NCI-H146 (cell line): ENCODE measurements at regions not wholly inside any gene's neighbourhood (a gene's known extent, or its start where the extent isn't known, plus 50 kb on each side); places are given as distances from the start of the nearest gene placed in this dataset.
"Not testable (repeated sequence)": the region's sequence is repeated elsewhere in the genome, so short reads cannot be mapped to it uniquely, and the experiment has no call there.

Experiments
- DNase-seq: peaks from one replicate; lab custom pipeline; 2025; lab: John Stamatoyannopoulos, UW

GRCh38 chr6:81624453-81624852 is 128.0 kb downstream of the TENT5A start:
- DNase-seq = no peak

DNA sequence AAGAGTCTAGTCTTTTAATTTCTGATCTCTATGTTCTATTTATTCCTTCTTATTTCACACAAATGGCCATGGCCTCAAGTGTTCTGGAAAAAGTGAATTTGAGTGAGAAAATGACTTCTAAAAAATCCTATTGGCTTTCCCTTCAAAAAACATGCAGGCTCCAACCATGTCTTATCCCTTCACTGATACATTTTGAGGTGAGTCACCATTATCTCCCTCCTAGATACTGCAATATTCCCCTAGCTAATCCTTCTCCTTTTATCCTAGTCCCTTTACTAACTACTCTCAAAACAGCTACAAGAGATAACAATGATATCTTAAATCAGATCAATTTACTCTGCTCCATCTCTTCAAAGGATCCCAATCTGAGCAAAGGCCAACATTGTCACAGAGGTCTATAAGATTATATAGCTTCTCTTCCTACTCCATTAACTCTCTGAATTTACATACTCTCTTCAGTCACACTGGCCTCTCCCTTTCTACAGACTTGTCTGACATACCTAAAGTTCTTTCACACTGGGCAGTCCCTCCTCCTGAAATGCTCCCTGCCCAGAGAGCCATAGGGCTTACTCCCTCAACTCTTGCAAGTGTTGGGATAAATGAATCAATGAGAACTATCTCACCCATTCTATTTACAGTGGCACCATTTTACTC is 129.2 kb downstream of the TENT5A start:
- DNase-seq = no peak

- DNase-seq = no peak
Observed at GRCh38 chr6:81621816-81622395, 130.6 kb downstream of the TENT5A start.

- peak; percentile 88 for DNase-seq
Observed at GRCh38 chr6:81614292-81614691, 138.2 kb downstream of the TENT5A start.

GRCh38 chr6:81613606-81614005 is 138.9 kb downstream of the TENT5A start:
- no peak for DNase-seq

- DNase-seq = no peak
Observed at GRCh38 chr6:81612136-81612535, 140.3 kb downstream of the TENT5A start.

GRCh38 chr6:81609736-81610135 is 142.7 kb downstream of the TENT5A start:
- DNase-seq = no peak

- DNase-seq = no peak
Observed at GRCh38 chr6:81608776-81609175, 143.7 kb downstream of the TENT5A start.

DNA sequence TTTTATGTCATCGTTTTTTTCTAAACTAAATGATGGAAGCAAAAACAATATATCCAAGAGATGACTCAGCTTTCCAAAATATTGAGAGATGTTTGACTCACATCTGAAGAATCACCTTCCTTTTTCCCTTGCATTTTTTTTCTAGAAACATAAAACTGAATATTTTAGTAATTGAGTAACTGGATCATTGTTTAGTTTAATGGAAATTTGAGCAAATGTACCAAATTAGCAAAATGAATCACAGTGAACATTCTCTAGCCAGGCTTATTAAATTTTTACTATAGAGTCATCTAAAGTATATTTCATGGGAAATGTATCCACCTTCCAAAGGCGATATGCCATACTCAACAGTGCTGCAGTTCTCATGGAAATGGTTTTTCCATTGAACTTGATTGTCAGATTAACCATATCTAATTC is 145.5 kb downstream of the TENT5A start:
- DNase-seq = no peak

DNA sequence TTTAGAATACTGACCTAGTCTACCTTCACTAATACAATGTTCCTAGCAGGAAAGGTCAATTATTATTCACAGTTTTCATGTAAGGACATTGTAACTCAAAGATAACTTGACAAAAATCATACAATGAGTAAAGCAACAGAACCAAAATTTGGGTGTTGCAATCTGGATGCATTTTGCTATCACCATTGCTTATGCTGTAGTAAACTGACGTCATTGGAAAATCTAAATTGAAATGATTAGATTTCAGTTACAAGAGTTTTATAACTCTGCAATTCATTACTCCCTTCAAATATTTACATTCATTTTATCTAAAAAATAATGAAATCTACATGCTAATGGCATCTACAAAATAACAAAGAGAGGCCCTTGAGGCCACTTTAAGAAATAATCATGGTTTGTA is 147.0 kb downstream of the TENT5A start:
- no peak for DNase-seq

GRCh38 chr6:81601918-81602317 is 150.6 kb downstream of the TENT5A start:
- no peak for DNase-seq

DNA sequence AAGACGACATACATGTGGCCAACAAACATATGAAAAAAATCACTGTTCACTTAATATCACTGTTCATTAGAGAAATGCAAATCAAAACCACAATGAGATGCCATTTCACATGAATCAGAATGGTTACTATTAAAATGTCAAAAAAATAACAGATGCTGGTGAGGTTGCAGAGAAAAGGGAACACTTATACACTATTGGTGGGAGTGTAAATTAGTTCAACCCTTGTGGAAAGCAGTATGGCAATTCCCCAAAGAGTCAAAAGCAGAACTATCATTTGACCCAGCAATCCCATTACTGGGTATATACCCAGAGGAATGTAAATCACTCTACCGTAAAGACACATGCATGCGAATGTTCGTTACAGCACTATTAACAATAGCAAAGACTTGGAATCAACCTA is 152.0 kb downstream of the TENT5A start:
- not testable (repeated sequence) for DNase-seq

DNA sequence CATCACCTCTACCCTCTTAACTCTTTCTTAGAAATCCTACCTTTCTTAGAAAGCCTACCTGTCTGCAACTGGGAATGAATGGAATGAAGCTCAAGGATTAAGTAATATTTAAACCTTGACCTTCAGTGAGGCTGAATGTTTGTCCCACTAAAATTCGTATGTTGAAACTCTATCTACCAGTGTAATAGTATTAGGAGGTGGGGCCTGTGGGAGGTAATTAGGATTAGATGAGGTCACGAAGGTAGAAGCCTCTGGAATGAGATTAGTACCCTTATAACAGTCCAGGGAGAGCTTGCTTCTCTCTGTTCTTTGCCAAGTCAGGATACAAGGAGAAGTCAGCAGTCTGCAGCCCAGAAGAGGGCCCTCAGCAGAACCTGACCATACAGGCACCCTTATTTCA is 158.0 kb downstream of the TENT5A start:
- DNase-seq = no peak

DNA sequence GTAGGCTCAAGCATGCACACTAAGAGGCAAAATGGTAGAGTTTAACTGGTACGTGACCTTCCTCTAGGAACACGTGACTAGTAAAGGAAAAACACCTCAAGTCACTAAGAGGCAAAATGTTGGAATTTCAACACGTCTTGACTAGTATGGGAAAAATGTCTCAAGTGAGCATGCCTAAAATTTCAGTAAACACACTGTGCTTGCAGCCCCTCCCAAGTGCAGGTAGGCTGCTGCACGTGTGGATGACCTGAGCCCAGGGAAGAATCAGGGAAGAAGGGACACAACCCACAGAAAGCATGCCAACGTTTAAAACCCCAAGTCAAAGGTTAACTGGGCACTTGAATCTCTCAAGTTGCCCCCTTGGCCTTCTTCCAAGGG is 162.2 kb downstream of the TENT5A start:
- peak; percentile 13 for DNase-seq

DNA sequence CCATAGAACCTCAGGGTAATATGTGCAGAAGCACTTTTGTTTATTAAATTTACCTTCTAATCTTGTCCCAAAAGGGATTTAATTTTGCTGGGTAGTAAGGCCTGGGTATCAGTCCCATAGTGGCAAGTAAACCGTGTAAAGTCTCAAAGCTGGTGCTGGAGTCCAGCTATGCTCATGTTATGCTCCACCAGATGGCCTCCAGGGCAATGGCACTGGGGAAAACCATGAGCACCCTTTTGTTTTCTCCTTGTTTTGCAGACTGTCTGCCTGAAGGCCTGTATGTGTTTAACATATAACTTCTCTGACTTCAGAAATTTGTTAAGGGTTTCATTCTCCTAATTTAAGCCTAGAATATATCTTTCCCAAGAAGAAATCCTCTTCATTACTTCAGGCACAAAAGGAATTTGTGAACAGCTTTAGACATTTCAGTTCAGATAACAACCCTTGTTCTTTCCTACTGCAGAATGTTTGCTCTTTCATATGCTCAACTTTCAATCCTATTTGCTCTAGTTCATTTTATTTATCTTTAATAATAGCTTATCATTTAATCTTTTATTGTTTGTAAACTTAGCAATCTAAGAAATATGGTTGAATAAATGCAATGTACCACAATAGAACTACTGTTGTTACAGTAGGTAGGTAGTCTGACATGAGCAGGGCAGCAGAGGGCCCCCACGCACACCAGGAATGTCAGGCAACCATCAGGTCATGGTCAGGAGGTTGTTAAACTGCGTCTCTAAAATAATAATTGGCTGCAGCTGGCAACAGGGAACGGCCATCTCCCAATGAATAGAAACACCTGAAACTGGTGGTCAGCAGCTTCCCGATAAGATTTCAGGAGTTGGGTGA is 162.8 kb downstream of the TENT5A start:
- DNase-seq = peak; percentile 86

GRCh38 chr6:81585686-81586085 is 166.8 kb downstream of the TENT5A start:
- not testable (repeated sequence) for DNase-seq

- not testable (repeated sequence) for DNase-seq
Observed at GRCh38 chr6:81584156-81584555, 168.3 kb downstream of the TENT5A start.

DNA sequence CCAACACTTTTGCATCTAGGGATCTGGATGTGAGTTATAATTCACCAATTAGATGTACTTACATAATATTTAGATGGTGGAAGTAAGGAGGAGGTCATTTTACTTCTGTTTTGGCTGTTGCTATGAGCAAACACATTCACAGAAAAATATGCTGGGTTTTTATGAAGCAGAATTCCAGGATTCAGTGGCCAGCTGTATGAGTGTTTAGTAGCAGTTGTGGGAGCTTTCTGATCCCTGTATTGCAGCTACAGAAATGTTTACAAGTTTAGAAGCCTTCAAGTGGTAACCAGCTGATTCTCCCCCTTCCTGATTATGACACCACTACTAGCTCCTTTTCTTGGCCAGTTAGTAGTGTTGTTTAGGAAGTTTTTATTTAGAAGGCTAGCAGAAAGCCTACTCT is 177.0 kb downstream of the TENT5A start:
- DNase-seq = no peak

- DNase-seq = no peak
Observed at GRCh38 chr6:81572020-81572419, 180.5 kb downstream of the TENT5A start.

DNA sequence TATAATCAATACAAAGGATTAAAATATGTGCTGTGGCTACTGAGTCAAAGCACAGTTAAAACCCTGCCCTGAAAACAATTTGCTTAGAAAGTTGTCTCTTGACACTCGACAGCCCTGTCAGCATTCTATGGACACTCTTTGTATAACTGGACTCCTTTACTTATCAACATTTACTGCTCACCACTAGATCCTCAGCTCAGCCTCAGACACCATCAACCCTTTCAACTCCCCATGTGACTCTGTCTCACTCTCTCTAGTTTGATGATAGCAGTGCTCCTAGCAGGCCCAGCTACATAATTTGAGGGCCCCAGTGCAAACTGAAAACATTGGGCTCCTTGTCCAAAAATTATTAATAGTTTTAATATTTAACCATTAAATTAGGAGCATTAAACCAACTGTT is 181.8 kb downstream of the TENT5A start:
- DNase-seq = no peak

GRCh38 chr6:81568973-81569372 is 183.5 kb downstream of the TENT5A start:
- DNase-seq = no peak

DNA sequence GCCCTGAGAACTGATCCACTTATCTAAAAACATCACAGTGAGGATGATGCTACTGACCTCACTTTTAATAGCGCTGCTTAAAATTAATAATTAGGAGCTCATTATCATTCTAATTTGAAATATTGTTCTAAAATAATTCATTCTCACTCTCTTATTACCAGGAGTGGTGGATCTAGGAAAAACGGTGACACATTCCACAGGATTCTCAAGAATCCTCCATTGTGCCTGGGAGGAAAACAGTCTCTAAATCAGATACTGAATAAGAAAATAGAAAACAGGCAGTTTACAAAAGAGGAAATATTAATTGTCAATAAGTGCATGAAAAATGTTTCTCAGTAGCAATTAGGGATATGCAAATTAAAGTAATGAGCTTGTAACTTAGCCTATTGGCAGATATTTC is 187.4 kb downstream of the TENT5A start:
- DNase-seq = no peak

DNA sequence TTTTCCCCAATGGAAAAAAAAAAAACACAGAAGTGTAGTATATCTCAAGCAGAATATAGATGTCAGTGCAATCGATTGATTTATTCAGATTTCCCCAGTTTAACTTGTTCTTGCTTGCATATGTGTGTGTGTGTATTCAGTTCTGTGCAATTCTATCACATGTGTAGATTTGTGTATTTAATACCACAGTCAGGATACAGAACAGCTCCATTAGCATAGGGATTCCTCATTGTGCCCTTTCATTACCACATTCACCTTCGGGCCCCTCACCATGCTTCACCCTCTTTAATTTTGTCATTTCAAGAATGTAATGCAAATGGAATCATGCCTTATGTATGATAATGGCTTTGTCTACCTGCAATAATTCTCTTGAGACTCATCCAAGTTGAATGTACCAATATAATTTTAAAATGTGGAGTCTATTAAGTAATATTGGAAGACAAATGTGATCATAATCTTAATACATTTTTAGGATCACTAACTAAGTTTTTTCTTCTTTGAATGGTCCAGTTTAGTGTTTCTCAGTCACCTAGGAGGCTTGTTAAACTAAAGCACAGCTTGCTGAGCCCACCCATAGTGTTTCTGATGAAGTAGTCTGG is 187.9 kb downstream of the TENT5A start:
- DNase-seq = no peak
